ENCODE measurements at regions not wholly inside any gene's neighbourhood (a gene's known extent, or its start where the extent isn't known, plus 50 kb on each side); places are given as distances from the start of the nearest gene placed in this dataset.

- TF ChIP-seq, protein P1, sequence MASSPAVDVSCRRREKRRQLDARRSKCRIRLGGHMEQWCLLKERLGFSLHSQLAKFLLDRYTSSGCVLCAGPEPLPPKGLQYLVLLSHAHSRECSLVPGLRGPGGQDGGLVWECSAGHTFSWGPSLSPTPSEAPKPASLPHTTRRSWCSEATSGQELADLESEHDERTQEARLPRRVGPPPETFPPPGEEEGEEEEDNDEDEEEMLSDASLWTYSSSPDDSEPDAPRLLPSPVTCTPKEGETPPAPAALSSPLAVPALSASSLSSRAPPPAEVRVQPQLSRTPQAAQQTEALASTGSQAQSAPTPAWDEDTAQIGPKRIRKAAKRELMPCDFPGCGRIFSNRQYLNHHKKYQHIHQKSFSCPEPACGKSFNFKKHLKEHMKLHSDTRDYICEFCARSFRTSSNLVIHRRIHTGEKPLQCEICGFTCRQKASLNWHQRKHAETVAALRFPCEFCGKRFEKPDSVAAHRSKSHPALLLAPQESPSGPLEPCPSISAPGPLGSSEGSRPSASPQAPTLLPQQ (tag by site-specific recombination; IDR thresholded peaks at IDR 0.05): peak; percentile 94
- TF ChIP-seq SCRT1 (tag by site-specific recombination; IDR thresholded peaks at IDR 0.05; ENCODE audit: borderline replicate concordance): no peak
- TF ChIP-seq, protein P2, sequence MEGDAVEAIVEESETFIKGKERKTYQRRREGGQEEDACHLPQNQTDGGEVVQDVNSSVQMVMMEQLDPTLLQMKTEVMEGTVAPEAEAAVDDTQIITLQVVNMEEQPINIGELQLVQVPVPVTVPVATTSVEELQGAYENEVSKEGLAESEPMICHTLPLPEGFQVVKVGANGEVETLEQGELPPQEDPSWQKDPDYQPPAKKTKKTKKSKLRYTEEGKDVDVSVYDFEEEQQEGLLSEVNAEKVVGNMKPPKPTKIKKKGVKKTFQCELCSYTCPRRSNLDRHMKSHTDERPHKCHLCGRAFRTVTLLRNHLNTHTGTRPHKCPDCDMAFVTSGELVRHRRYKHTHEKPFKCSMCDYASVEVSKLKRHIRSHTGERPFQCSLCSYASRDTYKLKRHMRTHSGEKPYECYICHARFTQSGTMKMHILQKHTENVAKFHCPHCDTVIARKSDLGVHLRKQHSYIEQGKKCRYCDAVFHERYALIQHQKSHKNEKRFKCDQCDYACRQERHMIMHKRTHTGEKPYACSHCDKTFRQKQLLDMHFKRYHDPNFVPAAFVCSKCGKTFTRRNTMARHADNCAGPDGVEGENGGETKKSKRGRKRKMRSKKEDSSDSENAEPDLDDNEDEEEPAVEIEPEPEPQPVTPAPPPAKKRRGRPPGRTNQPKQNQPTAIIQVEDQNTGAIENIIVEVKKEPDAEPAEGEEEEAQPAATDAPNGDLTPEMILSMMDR (tag by site-specific recombination; IDR thresholded peaks at IDR 0.05): no peak
Observed at GRCh38 chr5:68459093-68459809, 243.7 kb downstream of the PIK3R1 start (continued).

GRCh38 chr5:68459810-68460139, 244.2 kb downstream of the PIK3R1 start:
- Histone ChIP-seq H3K36me3 (ENCODE audit: control insufficient read depth in 2 of 2, insufficient read depth in 1 of 2, low read length in 2 of 2) (no peaks in the 10 kb centered on the region), H3K4me3 (ENCODE audit: low read depth, low read length) (no peak overlapping the region), H3K9me3 (ENCODE audit: control insufficient read depth, insufficient read depth, low read depth, low read length) (no peaks in the 10 kb centered on the region), H3K4me1 (ENCODE audit: control insufficient read depth, insufficient read depth, low read length) (peaks cover 14% of the 10 kb centered on the region), H3K27ac (ENCODE audit: extremely low read depth, low read depth, low read length) (peak overlapping the region; percentile 50; the same call in 1 of the 2 replicates)
- TF ChIP-seq FEZF1 (tag by site-specific recombination; IDR thresholded peaks at IDR 0.05) (peak; percentile 42), HOXD13 (CRISPR knock-in tag; IDR thresholded peaks at IDR 0.05; ENCODE audit: borderline replicate concordance) (no peak), KLF10 (tag by site-specific recombination; IDR thresholded peaks at IDR 0.05) (no peak)
- POLR2A ChIA-PET: no interaction called here
- CTCF ChIA-PET: interaction anchor here (0.6 to 4.1 kb wide), 9 partner anchors 13 to 191 kb away, joined by 3 to 36 read pairs (median 6); no protein-coding TSS in a partner anchor

DNA sequence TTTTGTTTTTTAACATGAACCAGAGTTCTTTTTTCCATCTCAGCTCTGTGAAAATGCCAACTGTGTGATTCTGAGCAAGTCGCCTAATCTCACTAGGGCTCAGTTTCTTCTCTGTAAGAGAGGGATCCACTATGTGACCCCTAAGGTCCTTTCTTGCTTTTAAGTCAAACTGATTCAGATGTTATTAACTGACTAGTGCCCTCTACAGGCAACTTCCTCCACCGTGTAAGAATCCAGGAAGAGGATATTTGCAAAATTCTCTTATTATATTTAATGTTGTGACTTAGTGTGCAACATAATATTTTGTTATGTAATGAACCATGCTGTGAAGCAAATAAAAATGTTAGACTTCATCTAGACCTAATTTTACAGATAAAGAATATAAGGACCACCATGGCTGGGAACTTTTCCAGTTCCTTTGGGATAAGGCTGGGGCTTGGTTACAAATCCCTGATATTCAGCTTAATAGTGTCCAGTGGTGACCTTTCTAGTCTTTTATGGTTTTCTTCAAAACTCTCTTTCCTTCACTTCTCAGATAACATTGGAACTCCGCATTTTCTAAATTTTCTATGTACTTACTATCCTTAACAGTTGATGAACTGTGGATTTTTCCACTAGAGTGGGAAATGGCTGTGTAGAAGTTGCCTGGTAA, 244.7 kb downstream of the PIK3R1 start:
- Histone ChIP-seq H3K9me3 (ENCODE audit: control insufficient read depth, insufficient read depth, low read depth, low read length) (no peaks in the 10 kb centered on the region), H3K27ac (ENCODE audit: extremely low read depth, low read depth, low read length) (no peak overlapping the region; the same call in 1 of the 2 replicates), H3K4me1 (ENCODE audit: control insufficient read depth, insufficient read depth, low read length) (peaks cover 14% of the 10 kb centered on the region), H3K4me3 (ENCODE audit: low read depth, low read length) (no peak overlapping the region), H3K36me3 (ENCODE audit: control insufficient read depth in 2 of 2, insufficient read depth in 1 of 2, low read length in 2 of 2) (no peaks in the 10 kb centered on the region)
- TF ChIP-seq, protein P3, sequence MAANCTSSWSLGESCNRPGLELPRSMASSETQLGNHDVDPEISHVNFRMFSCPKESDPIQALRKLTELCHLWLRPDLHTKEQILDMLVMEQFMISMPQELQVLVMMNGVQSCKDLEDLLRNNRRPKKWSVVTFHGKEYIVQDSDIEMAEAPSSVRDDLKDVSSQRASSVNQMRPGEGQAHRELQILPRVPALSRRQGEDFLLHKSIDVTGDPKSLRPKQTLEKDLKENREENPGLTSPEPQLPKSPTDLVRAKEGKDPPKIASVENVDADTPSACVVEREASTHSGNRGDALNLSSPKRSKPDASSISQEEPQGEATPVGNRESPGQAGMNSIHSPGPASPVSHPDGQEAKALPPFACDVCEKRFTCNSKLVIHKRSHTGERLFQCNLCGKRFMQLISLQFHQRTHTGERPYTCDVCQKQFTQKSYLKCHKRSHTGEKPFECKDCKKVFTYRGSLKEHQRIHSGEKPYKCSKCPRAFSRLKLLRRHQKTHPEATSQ (tag by site-specific recombination; IDR thresholded peaks at IDR 0.05): no peak
- TF ChIP-seq ZBTB48 (tag by site-specific recombination; IDR thresholded peaks at IDR 0.05) (peak; percentile 86), ZNF324 (tag by site-specific recombination; IDR thresholded peaks at IDR 0.05) (no peak), ZSCAN16 (tag by site-specific recombination; IDR thresholded peaks at IDR 0.05) (no peak), ZNF133 (tag by site-specific recombination; IDR thresholded peaks at IDR 0.05) (no peak), ZNF404 (tag by site-specific recombination; IDR thresholded peaks at IDR 0.05) (no peak), ZNF174 (tag by site-specific recombination; IDR thresholded peaks at IDR 0.05) (no peak), ZNF449 (tag by site-specific recombination; IDR thresholded peaks at IDR 0.05) (no peak), ZNF510 (tag by site-specific recombination; IDR thresholded peaks at IDR 0.05; ENCODE audit: insufficient replicate concordance) (no peak), ZNF654 (tag by site-specific recombination; IDR thresholded peaks at IDR 0.05; ENCODE audit: low read depth) (peak; percentile 53), ZNF623 (tag by site-specific recombination; IDR thresholded peaks at IDR 0.05) (no peak), SP3 (tag by site-specific recombination; IDR thresholded peaks at IDR 0.05) (no peak), ZNF18 (tag by site-specific recombination; IDR thresholded peaks at IDR 0.05) (no peak)
- ChIA-PET CTCF (interaction anchor here (0.6 to 4.1 kb wide), 13 partner anchors 9 to 192 kb away, joined by 3 to 36 read pairs (median 3); no protein-coding TSS in a partner anchor), POLR2A (no interaction called here)
